NCI-H2196 treated with DMSO at 0.1 percent for 48 hours (cell line): ENCODE measurements at regions not wholly inside any gene's neighbourhood (a gene's known extent, or its start where the extent isn't known, plus 50 kb on each side); places are given as distances from the start of the nearest gene placed in this dataset.
"Not testable (repeated sequence)": the region's sequence is repeated elsewhere in the genome, so short reads cannot be mapped to it uniquely, and the experiment has no call there.

Experiments used
- DNase-seq: peaks from one replicate; lab custom pipeline; 2025; ENCODE audit not compliant: unreplicated experiment; lab: John Stamatoyannopoulos, UW

DNA sequence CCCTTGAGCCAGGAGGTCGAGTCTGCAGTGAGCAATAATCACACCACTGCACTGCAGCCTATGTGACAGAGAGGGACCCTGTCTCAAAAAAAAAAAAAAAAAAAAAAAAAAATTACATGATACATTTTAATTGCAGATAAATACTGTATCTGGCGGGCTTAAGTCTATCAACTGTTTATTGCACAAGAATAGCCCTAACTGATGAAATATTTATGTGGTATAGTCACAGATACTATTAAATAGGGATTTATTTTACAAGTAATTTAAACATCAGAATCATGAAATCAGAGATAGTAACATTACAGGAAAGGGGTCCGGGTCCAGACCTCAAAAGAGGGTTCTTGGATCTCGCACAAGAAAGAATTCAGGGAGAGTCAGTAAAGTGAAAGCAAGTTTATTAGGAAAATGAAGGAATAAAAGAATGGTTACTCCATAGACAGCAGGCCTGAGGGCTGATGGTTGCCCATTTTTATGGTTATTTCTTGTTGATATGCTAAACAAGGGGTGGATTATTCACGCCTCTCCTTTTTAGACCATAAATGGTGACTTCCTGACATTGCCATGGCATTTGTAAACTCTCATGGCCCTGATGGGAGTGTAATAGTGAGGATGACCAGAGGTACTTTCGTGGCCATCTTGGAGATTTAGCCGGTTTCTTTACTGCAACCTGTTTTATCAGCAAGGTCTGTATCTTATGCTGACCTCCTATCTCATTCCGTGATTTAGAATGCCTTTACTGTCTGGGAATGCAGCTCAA, 166.6 kb downstream of the PMAIP1 start:
- DNase-seq: no peak

GRCh38 chr18:60064271-60064670, 164.5 kb downstream of the PMAIP1 start:
- DNase-seq: no peak

DNA sequence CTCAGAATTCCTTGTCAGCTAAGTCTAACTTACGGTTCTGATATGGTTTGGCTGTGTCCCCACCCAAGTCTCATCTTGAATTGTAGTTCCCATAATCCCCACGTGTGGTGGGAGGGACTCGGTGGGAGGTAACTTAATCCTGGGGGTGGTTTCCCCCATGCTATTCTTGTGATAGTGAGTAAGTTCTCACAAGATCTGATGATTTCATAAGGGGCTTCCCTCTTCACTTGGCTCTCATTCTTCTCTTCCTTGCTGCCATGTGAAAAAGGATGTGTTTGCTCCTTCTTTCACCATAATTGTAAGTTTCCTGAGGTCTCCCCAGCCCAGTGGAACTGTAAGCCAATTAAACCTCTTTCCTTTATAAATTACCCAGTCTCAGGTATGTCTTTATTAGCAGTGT, 163.0 kb downstream of the PMAIP1 start:
- not testable (repeated sequence) for DNase-seq

DNA sequence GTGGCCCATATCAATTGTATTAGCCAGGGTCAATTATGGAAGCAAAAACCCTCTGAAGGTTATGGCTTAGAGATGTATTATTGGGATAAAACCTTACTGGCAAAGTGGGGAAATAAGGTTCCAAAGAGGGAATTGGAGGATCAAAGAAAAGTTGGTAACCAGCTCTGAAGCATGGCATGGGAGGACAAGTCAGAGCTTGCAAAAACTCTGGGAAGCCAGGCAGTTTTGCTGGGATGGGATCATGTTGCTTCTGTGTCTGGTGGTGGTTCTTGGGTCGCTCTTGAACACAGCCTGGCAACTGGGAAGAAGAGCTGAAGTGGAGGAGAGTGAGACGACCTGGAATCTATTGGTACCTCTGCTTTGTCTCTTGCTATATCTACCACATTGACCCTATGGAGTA, 162.6 kb downstream of the PMAIP1 start:
- DNase-seq: no peak

DNA sequence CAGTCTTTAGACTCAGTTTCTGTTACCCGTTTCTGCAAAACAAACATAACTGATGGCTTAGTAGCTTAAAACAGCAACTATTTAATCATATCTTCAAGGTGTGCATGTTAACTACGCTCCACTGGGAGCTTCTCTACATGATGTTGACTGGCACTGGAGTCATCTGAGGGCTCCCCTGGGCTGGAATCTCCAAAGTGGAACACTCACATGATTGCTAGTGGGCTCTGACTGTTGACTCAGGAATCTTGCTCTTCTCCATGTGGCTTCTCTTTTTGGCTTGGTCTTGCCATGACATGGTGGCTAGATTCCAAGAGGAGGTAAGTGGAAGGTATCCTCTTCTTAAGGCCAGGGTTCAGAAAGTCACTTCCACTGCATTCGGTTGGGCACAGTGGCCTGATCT, 160.8 kb downstream of the PMAIP1 start:
- no peak for DNase-seq

- no peak for DNase-seq
Observed at GRCh38 chr18:60060026-60060425, 160.2 kb downstream of the PMAIP1 start.

GRCh38 chr18:60059216-60059615, 159.4 kb downstream of the PMAIP1 start:
- no peak for DNase-seq

- DNase-seq: peak; percentile 1
Observed at GRCh38 chr18:60053747-60054304, 154.0 kb downstream of the PMAIP1 start.

DNA sequence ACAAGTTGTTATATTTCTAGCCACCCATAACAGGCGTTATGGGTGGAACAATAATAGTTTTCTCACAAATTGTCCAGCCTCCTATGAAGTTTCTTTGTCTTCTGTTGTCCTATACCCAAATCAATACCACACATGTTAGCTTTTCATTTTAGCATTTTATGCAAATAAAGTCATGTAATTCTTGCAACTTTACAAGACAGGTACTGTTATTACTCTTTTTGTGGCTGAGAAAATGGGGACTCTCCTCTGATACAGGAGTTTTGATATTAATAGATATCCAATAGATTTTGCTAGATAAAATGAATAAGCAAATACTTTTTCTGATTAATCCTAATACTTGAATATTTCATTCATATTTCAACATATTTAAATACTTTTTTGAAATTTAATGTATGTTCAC, 151.0 kb downstream of the PMAIP1 start:
- DNase-seq: no peak

DNA sequence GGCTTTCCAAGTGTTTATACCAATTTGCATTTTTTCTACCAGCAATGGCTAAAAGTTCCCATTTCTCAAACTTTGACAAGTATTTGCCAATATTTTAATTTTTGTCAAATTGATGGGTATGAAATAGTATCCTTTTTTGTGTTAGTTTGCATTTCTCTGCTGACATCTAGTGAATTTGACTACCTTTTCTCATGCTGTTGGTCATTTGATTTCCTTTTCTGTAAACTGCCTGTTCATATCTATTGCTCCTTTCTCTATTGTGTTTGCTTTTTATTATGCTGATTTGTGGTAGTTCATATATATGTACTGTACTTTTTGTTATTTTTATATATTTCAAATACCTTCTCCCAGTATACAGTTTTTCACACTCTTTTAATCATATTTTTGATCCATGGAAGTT, 149.4 kb downstream of the PMAIP1 start:
- no peak for DNase-seq

DNA sequence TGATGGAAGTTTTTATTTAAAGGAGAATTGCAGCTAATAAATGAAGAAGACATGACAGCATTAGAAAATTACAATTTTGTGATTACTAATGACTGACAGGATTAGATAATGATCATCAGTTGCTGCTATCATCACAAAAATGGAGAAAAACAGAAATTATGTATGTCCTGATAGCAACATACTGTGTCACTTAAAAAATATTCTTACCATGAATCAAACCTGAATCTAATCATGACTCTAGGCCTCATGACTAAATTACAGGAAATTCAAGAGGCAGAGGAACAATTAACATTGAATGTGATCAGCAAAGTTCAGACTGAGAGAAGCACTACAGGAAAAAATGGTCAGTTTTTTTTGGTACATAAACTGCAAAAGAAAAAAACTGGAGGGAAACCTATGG, 147.8 kb downstream of the PMAIP1 start:
- DNase-seq: no peak

- no peak for DNase-seq
Observed at GRCh38 chr18:60044290-60045006, 144.7 kb downstream of the PMAIP1 start.

GRCh38 chr18:60040971-60041370, 141.2 kb downstream of the PMAIP1 start:
- DNase-seq: no peak

DNA sequence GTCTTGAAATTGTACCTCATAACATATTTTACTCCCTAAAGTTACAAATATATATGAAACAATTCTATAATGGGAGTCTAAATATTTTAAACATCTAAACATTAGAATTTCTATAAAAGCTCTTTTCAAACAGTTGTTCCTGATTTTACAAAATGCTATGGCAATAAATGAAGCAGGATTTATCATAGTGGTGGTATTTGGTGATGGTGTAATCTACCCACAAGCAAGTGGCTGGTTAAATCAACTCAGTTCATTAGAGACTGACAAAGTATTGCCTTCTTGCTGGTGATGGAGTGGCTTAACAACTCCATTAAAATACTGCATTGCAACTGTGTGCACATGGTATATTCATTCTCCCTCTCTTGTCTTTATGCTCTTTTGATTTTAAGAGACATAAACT, 138.9 kb downstream of the PMAIP1 start:
- DNase-seq: no peak

- no peak for DNase-seq
Observed at GRCh38 chr18:60027397-60027796, 127.6 kb downstream of the PMAIP1 start.

GRCh38 chr18:60024857-60025256, 125.1 kb downstream of the PMAIP1 start:
- DNase-seq: no peak

DNA sequence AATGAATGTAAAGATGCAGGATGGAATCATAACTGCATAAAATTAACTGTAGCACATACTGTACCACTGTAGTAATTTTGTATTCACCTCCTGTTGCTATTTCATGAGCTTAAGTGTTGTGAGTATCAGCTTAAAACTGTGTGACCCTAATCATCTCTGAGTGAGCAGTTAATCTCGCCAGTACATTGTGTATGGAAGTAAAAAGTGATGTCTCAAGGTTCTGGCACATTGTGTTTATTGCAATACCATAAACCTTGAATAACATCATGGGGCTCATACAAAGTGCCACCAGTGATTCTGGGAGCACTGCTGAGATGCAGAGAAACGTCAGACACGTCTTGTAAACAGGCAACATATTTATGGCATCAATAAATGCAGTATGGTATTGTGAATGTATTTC, 124.5 kb downstream of the PMAIP1 start:
- DNase-seq: no peak

DNA sequence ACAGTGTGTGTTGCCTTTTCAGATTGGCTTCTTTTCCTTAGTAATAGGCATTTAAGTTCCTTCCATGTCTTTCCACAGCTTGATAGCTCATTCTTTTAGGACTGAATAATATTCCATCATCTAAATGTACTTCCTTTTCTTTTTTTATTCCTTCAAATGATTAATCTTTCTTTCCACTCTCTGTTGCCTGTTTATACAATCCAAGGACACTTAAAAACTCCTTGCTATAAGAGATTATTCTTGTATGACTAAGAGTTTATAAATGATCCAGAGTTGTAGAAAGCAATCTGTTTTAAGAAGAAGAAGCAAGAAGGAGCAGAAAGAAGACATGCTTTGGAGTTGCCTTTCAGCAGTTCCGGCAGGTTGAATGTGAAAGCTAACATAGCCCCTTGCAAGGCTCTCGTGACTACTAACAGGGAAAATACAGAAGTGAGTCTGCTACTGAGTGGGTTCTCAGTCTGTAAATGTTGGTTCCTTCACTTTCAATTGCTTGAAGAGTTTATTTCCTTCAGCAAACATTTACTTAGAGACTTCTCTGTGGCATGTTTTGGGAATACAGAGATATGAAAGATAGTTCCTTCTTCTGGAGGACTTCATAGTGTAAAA, 123.0 kb downstream of the PMAIP1 start:
- DNase-seq: no peak

DNA sequence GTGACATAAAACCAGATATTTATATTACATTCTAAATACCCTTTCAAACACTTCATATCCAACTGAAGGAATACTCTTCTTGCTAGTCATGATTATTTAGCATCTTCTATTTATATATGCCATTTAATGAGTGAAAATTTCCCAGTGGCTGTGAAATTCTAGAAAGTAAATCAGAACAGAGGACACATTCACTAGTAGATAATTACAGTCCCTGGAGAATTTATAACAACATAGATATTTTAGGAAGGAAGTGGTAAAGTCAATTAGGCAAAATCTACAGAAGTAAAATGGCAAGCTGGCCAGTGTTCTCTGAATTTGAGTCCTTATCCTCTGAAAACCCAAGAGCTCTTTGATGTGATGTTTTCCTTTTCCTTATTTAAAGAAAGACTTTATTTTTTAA, 121.8 kb downstream of the PMAIP1 start:
- no peak for DNase-seq

DNA sequence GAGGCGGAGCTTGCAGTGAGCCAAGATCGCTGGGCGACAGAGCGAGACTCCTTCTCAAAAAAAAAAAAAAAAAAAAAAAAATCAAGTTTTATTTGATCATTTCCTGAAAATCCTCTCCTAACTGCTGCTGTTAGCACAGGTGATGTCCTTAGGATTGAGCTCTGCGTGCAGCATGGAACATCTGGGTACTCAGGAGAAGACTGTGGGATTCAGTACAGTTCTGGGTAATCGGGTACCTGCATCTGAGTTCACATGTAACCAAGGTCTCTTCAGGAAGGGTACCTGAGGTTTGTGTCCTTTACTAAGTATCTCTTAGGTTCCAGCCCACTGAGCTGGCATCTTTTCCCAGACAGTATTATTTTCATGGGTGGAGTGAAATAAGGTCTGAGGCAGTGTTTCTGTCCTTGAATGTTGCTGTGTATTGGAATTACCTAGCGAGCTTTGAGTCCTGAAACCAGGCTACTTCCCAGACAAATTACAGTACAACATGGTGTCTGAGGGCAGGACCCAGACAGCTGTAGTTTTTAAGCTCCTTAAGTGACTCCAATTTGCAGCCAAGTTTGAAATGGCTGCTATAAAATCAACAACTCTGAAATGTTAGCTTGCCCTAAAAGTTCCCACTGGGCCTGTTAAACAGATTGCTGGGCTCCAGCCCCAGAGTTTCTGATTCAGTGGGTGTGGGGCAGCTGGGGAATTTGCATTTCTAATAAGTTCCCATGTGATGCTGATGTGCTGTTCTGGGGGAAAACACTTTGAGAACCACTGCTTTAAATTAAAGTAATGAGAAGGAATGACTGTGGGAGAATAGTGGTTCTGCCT, 120.5 kb downstream of the PMAIP1 start:
- no peak for DNase-seq

- no peak for DNase-seq
Observed at GRCh38 chr18:60019463-60019840, 119.7 kb downstream of the PMAIP1 start.
